Chondrocyte (in vitro differentiated cells): ENCODE measurements at regions not wholly inside any gene's neighbourhood (a gene's known extent, or its start where the extent isn't known, plus 50 kb on each side); places are given as distances from the start of the nearest gene placed in this dataset.

ENCODE experiments used
- DNase-seq: peaks from one replicate; pipeline ENCODE4 v3.0.0; 2021; ENCODE audit warnings: mixed read lengths, low spot score
- H3K27ac Mint-ChIP-seq: one replicate; pipeline ENCODE4 v1.8.0; 2021; ENCODE audit warnings: mild to moderate bottlenecking, moderate library complexity, mixed read lengths; ENCODE audit not compliant: unreplicated experiment
- H3K27me3 Mint-ChIP-seq: 2 replicates; pipeline ENCODE4 v1.8.0; 2021; ENCODE audit warnings: low read depth, mixed read lengths
- H3K36me3 Mint-ChIP-seq: 2 replicates; pipeline ENCODE4 v1.8.0; 2021; ENCODE audit warnings: low read depth, mixed read lengths
- H3K4me1 Mint-ChIP-seq: 2 replicates; pipeline ENCODE4 v1.8.0; 2021; ENCODE audit warnings: low read depth, mild to moderate bottlenecking, mixed read lengths
- H3K4me3 Mint-ChIP-seq: one replicate; pipeline ENCODE4 v1.8.0; 2021; ENCODE audit warnings: mild to moderate bottlenecking, moderate library complexity, mixed read lengths; ENCODE audit not compliant: unreplicated experiment
- H3K9me3 Mint-ChIP-seq: 2 replicates; pipeline ENCODE4 v1.8.0; 2021; ENCODE audit warnings: low read depth, mixed read lengths
- CTCF ChIP-seq: fragments of 200-600 bp; sonication (generic); IDR thresholded peaks from 2 replicates; pipeline ENCODE4 v1.5.0; 2021; ENCODE audit warnings: antibody characterized with exemption, mild to moderate bottlenecking, moderate library complexity

GRCh38 chr14:40838601-40839000 is 768.1 kb upstream of the LRFN5 start:
- DNase-seq, result no peak
- Mint-ChIP-seq H3K36me3 (no peaks in the 10 kb centered on the region), H3K27me3 (no peaks in the 10 kb centered on the region), H3K9me3 (peaks cover 7% of the 10 kb centered on the region), H3K4me3 (no peak overlapping the region), H3K27ac (no peak overlapping the region), H3K4me1 (no peaks in the 10 kb centered on the region)
- TF ChIP-seq CTCF, result no peak

- H3K4me3 Mint-ChIP-seq, result no peak overlapping the region
- no peak overlapping the region for H3K27ac Mint-ChIP-seq
- H3K4me1 Mint-ChIP-seq, result no peaks in the 10 kb centered on the region
- peaks cover 9% of the 10 kb centered on the region for H3K9me3 Mint-ChIP-seq
- no peaks in the 10 kb centered on the region for H3K27me3 Mint-ChIP-seq
- no peaks in the 10 kb centered on the region for H3K36me3 Mint-ChIP-seq
- no peak for TF ChIP-seq CTCF
- DNase-seq, result no peak
These were observed 800.2 kb upstream of the LRFN5 start for GRCh38 chr14:40806471-40806870.

- Mint-ChIP-seq H3K4me1 (no peaks in the 10 kb centered on the region), H3K4me3 (no peak overlapping the region), H3K27me3 (no peaks in the 10 kb centered on the region), H3K9me3 (no peaks in the 10 kb centered on the region), H3K27ac (no peak overlapping the region), H3K36me3 (no peaks in the 10 kb centered on the region)
- no peak for DNase-seq
- TF ChIP-seq CTCF, result no peak
These were observed 810.5 kb upstream of the LRFN5 start for GRCh38 chr14:40796168-40796567.

GRCh38 chr14:40784860-40785259 is 821.8 kb upstream of the LRFN5 start:
- Mint-ChIP-seq H3K36me3 (no peaks in the 10 kb centered on the region), H3K4me3 (no peak overlapping the region), H3K27me3 (no peaks in the 10 kb centered on the region), H3K9me3 (peaks cover 15% of the 10 kb centered on the region), H3K4me1 (no peaks in the 10 kb centered on the region), H3K27ac (no peak overlapping the region)
- DNase-seq, result peak; percentile 75
- no peak for TF ChIP-seq CTCF

GRCh38 chr14:40762685-40763084 is 844.0 kb upstream of the LRFN5 start:
- no peak for DNase-seq
- Mint-ChIP-seq H3K27ac (no peak overlapping the region), H3K9me3 (peaks cover 6% of the 10 kb centered on the region), H3K36me3 (no peaks in the 10 kb centered on the region), H3K4me1 (no peaks in the 10 kb centered on the region), H3K4me3 (no peak overlapping the region), H3K27me3 (no peaks in the 10 kb centered on the region)
- no peak for TF ChIP-seq CTCF
